Stimulated activated CD8-positive, alpha-beta memory T cell treated with anti-CD3 and anti-CD28 coated beads, Interleukin-7, amount 100 ng/mL, for 48 hours (primary cell): ENCODE measurements at regions not wholly inside any gene's neighbourhood (a gene's known extent, or its start where the extent isn't known, plus 50 kb on each side); places are given as distances from the start of the nearest gene placed in this dataset.
"Not testable (repeated sequence)": the region's sequence is repeated elsewhere in the genome, so short reads cannot be mapped to it uniquely, and the experiment has no call there.

Experiments used
- DNase-seq, 2 donors: peaks; one replicate each; pipeline ENCODE4 v3.0.0-alpha.2; 2020; ENCODE audit warnings: low read depth in 1 of 2; ENCODE audit errors: extremely low read depth in 1 of 2

DNA sequence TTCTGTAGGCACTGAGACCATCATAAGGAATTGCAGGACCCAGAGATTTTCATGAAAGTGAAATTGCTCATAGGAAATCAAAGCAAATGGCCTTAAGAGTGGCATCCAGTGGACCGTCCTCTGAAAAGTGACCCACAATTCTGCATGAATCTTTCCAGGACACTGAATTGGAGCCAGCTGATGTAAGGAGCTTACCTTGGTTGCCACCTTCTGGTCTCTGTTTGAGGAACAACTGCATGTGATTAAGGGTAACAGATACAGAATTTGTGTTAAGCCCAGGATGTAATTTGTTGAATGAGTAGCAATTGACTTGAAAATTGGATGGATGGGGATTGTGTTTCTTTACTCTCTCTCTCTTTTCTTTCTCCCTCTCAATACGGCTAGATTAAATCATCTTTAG lies 49.9 kb upstream of the GAS1 start:
- no peak for DNase-seq

DNA sequence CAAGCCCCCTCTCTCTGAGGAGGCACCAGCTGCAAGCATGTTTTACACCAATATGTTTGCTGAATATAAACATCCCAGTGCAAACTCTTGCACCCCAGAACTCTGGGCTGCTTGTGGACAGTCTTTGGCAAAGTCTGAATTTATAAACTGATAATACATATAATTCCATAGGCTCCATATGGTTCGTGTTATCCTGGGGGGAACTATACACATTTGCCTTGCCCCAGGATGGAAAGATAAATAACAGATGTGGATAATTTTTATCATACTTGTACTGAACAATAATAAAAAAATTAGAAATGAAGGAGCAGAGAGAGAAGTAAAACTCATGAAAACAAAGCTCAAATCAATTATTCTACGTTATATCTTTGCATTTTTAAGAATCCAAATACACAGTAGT lies 50.6 kb upstream of the GAS1 start:
- DNase-seq: no peak

DNA sequence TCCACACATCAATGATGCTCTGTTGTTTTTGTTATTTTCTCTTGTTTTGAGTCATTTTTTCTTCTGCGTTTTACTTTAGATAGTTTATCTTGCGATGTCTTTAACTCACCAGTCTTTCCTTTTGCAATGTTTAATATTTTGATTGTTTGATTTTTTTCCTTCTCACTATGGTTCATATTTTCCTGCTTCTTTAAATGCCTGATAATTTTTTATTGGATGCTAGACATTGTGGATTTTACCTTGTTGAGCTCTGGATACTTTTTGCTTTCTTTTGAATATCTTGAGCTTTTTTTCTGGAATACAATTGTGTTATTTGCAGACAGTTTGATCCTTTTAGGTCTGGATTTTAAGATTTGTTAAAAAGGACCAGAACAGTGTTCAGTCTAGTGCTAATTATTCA lies 55.2 kb upstream of the GAS1 start:
- no peak for DNase-seq

DNA sequence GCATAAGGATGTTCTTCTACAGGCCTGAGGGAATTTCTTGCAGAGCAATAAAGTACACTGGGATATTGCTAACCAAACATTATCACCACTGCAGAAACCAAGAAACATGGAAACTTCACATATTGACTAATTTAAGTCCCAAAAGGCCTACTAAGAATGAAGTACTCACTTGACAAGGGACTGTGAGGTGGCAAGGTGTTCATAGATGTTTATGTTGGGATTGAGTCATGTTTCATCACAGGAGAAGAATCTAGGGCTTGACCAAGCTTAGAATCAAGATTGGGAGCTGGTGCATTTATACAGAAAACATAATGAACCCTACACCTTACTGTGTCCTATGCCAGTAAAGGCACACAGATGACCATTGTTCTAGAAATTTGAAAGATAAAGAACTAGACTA lies 56.7 kb upstream of the GAS1 start:
- DNase-seq: no peak

DNA sequence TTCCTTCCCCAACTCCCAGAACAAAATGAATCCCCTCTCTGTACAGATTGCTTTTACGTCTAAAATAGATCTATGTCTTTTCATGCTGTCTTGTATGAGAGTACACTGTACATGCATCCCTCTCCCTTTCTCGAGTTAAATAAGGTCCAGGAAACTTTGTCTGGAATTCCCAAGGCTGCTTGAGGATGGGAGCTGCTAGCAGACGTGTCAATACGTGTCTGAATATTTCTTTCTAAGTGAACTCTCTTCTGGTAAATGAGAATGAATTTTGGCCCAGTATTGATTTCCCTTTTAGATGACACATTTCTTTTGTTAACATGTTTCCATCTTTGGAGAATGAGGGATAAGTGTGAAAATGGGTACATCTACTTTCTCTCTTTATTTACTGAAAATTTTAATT lies 59.6 kb upstream of the GAS1 start:
- DNase-seq: no peak

DNA sequence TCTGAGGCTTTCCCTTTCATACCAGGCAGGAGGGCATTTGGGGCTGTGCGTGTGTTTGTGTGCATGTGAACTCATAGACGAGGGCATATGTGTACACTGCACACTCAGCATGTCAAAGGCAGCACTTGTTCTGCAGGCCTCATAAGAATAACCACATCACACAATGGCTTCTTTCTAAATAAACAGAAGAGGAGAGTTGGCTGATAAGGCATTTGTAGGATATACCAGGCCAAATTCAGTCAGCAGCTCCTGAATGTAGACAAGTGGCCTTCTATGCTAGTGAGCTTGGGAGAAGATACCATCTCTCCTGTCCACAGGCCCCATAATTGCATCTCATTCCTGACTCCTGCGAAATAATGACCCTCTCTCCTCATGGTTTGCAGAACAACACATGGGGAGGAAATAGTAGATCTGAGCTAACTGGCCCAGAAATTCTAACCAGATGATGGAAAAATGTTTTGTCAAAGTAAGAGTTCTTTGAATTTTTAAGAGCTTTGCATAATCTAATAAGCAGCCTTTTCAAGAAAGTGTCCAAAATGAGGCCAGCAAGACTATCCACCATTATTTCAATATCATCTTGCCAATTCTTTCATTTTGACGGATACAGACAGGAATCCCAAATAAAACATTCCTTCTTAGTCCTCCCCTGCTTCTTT lies 60.5 kb upstream of the GAS1 start:
- DNase-seq: no peak

DNA sequence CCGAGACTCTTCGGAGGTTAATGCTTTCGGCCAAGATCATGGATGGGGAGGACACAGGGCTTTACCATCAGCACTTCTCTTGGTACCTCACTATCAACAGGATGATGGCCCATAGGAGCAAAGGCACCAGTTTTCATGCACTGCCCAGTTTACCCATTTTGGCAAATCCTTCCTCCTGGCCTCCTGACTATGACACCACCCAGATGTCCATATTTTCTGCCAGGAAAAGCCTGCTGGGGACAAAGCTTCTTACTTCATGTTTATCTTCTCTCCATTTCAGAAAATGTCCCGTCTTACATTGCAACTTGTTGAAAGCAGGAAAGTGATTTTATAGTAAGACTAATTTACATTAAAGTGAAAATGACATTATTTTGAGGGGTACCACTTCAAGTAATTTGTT lies 61.4 kb upstream of the GAS1 start:
- DNase-seq: no peak

DNA sequence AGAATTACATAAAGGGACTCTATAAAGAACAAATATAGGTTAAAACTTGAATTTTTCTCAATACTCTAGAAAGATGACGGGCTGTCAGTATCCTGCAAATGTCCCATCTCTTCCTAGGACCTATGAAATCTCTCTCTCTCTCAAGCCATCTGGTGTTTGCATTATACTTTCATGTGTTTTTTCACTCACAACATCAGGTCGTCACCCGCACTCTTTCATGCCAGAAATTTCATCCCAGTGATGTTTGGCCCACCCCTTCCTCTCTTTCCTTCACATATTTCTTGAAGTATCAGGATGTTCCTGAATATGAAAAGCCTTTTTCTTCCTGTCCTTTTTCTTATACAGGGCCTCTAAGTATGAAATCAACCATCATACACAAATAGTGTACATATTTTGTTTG lies 63.3 kb upstream of the GAS1 start:
- DNase-seq: no peak

DNA sequence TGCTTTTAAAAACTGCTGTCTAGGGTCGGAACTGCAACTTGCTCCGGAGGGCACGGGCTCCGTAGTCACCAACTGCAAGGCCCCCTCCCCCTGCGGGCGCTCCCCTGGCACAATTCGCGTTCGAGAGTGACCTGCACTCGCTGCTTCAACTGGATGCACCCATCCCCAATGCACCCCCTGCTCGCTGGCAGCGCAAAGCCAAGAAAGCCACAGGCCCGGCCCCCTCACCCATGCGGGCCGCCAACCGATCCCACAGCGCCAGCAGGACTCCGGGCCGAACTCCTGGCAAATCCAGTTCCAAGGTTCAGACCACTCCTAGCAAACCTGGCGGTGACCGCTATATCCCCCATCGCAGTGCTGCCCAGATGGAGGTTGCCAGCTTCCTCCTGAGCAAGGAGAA lies 64.2 kb upstream of the GAS1 start:
- no peak for DNase-seq

DNA sequence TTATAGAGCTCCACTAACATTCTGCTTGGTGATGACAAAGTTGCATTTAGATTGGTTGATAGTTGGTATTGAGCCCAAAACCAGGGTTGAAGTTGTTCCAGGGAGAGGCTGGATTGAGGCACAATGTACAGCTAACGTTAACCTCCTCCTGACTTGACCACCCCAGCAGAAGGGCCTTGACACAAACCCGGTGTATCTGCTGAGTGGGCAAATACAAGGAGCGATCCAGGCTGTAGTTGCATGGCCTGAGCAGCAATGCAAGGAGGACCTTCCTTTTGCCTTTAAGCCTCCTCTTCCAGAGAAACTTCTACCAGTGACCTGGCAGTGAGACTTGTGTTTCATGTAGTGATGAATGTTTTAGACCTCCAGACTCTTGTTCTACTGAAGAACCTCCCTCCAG lies 66.2 kb upstream of the GAS1 start:
- no peak for DNase-seq

DNA sequence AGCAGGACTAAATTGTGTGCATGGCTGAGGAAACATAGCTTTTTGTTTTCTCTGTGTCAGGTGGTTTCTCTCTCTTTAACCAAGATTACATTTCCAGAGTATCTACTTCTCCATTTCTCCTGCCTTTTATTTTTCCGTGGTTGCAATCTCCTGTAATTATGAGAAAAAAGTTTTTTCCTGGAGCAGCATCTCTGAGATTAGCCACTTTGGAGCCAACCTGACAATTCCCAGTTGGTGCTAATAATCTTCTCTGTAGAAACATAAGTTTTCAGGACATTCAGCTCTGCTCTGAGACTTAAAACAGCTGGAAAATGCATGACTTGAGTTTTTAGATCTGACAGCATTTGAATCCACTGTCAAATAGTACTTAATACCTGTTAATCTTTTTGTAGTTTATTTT lies 67.1 kb upstream of the GAS1 start:
- DNase-seq: no peak

DNA sequence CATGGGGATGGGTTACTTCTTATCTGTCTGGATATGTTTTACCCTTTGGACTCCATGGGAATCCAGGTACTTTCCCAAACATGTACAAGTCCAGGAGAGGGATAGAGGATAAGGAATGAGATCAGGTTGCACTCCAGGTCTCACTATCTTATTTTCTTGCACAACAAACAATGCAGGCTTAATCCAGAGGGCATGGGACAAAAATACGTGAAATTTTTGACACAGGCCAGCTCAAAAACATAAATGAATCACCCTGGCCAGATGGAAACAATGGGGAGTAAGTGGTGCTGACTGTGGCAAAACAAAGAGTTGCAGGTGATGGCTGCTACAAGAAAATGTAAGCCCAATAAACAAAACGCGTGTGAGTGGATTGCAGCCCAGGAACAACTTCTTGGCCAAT lies 69.4 kb upstream of the GAS1 start:
- no peak for DNase-seq

DNA sequence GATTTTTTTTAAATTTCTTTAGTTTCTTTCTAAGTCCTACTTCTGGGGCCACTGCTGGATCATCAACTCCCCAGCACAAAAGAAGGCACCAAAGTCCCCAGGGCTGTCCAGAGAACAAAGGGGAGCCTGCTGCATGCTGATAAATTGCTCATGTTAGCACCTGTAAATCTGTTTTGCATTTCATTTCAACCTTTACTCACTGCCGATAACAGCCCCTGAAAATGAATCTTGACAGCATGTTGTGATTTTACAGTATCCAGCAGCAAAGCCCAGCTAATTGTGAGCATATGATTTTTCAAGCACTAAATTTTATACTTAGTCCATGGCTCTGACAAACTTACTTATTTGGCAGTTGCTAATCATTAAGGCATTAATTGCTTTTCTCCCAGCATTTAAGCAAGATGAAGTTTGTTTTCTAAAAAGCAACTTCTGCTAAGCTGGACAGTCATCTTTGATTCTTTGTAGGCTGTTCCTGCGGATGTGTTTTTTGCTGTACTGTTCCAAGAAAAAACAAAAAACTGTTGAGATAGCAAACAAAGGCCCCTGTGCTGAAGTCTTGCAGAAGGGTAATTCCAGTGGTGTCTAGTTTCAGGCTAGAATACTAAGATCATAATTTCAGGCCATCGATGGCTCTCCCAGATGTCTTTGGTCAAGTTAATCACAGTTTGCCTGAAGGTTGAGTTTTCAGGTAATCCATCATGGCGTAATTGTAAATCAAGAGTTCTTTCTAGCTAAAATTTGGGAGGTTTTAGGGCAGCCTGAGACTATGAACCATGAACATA lies 73.1 kb upstream of the GAS1 start:
- DNase-seq: no peak

DNA sequence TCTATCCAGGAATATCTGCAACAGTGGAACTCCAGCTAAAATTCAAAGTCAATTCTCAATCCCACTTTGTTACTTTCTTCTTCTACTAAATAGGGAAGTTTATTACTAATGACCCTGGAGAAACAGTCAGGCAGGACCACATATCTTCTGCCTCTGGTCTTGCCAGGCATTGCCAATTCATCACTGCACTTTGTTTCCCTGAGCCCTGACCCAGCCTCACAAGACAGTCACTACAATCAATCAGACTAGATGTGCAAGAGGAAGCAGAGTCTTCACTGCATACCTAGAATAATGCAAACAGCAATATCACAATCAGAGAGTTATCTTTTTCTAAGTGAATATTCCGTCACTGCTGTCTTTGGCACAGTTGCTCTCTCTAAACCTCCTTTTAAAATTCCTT lies 74.9 kb upstream of the GAS1 start:
- no peak for DNase-seq

DNA sequence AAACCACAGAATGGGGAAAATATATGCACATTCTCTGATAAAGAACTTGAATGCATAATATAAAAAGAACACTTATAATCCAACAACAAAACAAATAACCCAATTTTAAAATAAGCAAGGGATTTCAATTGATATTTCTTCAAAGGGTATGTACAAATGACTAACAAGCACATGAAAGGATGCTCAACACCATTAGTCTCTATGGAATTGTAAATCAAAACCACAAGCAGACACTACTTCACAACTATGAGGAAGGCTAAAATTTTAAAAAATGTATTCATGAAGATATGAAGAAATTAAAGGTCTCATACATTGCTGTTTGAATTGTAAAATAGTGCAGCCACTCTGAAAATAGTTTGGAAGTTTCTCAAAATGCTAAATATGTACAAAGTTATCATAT lies 78.9 kb upstream of the GAS1 start:
- DNase-seq: no peak

DNA sequence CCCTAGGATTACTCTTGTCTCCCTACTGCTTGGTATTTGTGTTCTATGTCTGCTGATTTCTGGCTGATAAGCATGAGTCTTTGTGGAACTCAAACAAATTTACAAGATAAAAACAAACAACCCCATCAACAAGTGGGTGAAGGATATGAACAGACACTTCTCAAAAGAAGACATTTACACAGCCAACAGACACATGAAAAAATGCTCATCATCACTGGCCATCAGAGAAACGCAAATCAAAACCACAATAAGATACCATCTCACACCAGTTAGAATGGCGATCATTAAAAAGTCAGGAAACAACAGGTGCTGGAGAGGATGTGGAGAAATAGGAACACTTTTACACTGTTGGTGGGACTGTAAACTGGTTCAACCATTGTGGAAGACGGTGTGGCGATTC lies 81.5 kb upstream of the GAS1 start:
- DNase-seq: not testable (repeated sequence)

DNA sequence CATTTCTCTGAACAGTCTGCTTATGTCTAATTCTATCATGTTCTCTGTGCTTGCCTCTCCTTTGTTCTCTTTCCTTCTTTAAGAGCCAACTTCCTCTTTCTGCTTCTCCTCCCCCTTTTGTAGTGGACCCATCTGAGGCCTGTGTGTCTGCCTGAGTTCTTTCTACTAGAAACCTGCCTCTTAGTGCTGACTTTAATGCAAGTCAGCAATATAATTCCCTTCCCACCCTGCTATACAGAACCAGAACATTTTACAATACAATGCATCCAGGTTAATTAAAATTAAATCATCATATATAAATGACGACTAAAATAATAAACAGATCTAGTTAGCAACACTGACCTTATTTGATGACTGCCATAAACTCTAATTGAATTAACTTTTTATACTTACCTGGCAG lies 82.6 kb upstream of the GAS1 start:
- DNase-seq: no peak

DNA sequence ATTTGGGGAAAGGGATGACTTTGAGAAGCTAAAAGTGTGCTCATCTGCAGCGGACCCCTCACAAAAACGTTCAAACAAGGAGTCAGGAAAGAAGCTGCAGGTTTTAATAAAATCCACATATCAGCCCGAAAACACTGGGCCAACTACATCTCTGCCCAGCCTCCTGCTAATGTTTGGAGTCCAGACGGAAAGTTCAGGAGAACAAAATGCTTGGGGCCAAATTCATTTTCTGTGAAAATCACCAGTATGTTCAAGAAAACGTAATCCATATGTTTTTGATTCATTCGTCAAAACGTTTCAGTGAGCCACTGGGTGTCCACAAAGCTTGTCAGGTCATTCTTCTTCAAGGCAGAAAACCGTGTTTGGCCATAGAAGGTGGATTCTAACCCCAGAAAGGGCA lies 87.5 kb upstream of the GAS1 start:
- DNase-seq: no peak

DNA sequence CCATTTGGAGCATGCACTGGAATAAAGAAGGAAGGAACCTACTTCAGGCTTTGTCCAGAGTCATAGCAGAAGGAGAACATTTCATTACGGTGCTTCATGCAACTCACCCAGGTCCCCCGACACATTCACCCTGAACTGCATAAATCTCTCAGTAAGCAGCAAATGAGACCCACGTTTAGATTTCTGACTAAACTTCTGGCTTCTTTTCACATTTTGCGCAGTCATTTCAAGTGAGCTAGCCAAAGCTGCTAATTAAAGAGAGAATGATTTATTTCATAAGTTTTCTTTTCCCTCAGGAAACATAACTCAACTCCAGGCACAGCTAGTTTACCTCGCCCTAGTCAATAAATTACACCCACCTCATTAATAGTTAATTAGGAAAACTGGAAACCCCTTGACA lies 88.6 kb upstream of the GAS1 start:
- no peak for DNase-seq

DNA sequence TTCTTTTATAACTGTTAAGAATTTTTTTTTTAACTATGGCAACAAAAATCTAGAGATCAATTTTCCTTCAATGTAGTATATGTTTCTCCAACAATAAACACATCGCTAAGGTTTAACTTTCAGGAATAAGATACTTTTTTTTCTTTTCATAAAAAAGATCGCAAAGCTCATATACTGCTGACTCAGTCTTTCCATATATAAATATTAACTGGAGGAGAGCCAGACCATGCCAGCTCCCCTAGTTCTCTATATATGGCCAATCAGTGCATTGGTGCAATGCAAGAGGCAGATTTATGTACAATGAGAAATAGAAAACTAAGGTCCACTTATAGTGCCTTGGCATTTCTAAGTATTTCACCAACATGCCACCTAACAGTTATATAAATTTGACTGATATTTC lies 89.2 kb upstream of the GAS1 start:
- no peak for DNase-seq

DNA sequence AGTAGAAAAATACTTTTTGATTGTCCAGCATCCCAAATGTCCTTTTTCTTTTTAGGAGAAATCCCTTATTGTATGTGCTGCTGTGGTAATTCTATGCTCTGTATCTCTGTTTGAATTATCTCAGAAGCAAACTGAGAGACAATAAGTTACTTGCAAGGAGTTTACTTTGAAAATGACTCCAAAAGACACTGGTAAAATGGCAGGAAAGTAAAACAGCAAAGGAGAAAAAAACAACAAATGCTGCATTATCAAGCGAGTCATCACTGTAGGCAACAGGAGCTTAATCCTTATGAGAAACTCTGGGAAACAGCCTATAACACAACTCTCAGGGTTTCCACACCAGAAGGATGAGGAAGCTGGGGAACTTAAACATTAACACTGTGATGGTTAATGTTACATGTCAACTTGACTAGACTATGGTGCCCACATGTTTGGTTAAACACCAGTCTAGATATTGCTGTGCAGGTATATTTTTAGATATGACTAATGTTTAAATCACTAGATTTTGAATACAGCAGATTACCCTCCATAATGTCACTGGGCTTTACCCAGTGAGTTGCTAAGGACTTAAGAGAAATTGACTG lies 92.6 kb upstream of the GAS1 start:
- DNase-seq: no peak

DNA sequence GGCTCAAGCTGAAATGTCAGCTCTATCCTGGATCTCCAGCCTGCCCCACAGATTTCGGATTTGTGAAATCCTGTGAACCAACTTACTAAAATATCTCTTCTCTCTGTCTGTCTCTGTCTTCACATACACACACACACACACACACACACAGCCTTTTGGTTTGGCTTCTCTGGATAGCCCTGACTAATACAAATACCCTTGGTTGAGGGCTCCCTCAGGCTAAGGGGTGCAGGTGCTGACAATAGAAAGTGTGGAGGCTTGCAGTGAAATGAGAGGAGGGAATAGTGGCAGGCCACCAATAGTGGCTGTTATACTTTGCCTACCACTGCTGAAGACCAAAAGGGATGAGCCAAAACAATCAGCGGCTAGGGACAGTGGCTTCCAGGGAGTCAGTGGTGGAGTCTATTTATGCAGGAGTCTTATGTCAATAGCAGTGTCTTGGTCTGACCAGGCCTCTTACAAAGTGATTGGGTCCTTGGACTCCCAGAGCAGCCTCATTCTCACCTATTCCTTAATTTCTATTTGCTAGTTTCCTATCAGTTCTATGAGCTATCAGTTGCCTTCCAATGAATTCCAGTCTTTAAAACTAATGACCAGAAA lies 93.2 kb upstream of the GAS1 start:
- DNase-seq: no peak
